HL-60 (cell line): ENCODE measurements at regions not wholly inside any gene's neighbourhood (a gene's known extent, or its start where the extent isn't known, plus 50 kb on each side); places are given as distances from the start of the nearest gene placed in this dataset.

ENCODE experiments used
- GABPA ChIP-seq: IDR thresholded peaks from 2 replicates; pipeline ENCODE4 v1.6.1; 2012; ENCODE audit warnings: low read depth
- POLR2AphosphoS5 ChIP-seq: IDR thresholded peaks from 2 replicates; pipeline ENCODE4 v1.6.1; 2012; ENCODE audit warnings: low read depth
- SPI1 ChIP-seq: IDR thresholded peaks from 2 replicates; pipeline ENCODE4 v1.6.1; 2012; ENCODE audit warnings: low read depth, mild to moderate bottlenecking, borderline replicate concordance
- TF ChIP-seq, protein P1 (sequence below): IDR thresholded peaks from one replicate; pipeline ENCODE4 v1.5.1; 2011; ENCODE audit warnings: low read length, control low read depth, inconsistent platforms; ENCODE audit not compliant: insufficient read depth
- TF ChIP-seq, protein P2 (sequence below): IDR thresholded peaks from 2 replicates; pipeline ENCODE4 v1.6.1; 2012; ENCODE audit warnings: low read depth; ENCODE audit not compliant: insufficient replicate concordance

DNA sequence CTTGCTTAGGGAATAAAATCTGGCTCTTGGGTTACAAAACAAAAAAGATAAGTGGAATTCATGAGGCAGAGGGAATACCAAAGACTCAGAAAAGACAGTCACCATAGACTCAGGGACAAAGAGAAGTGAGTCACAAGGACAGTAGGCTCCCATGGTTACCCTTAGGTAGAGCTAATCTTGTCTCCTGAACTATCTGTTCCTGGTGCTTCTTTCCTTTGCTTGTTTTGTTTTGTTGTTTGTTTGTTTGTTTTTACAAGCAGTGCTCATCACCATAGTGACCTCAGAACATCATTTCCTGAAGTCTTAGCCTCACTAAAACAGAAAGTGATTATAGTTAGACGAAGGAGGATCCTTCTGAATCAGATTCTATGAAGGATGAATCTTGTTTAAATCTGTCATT, 142.3 kb upstream of the SOX21 start:
- TF ChIP-seq, protein P1, sequence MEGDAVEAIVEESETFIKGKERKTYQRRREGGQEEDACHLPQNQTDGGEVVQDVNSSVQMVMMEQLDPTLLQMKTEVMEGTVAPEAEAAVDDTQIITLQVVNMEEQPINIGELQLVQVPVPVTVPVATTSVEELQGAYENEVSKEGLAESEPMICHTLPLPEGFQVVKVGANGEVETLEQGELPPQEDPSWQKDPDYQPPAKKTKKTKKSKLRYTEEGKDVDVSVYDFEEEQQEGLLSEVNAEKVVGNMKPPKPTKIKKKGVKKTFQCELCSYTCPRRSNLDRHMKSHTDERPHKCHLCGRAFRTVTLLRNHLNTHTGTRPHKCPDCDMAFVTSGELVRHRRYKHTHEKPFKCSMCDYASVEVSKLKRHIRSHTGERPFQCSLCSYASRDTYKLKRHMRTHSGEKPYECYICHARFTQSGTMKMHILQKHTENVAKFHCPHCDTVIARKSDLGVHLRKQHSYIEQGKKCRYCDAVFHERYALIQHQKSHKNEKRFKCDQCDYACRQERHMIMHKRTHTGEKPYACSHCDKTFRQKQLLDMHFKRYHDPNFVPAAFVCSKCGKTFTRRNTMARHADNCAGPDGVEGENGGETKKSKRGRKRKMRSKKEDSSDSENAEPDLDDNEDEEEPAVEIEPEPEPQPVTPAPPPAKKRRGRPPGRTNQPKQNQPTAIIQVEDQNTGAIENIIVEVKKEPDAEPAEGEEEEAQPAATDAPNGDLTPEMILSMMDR = no peak
- TF ChIP-seq, protein P2, sequence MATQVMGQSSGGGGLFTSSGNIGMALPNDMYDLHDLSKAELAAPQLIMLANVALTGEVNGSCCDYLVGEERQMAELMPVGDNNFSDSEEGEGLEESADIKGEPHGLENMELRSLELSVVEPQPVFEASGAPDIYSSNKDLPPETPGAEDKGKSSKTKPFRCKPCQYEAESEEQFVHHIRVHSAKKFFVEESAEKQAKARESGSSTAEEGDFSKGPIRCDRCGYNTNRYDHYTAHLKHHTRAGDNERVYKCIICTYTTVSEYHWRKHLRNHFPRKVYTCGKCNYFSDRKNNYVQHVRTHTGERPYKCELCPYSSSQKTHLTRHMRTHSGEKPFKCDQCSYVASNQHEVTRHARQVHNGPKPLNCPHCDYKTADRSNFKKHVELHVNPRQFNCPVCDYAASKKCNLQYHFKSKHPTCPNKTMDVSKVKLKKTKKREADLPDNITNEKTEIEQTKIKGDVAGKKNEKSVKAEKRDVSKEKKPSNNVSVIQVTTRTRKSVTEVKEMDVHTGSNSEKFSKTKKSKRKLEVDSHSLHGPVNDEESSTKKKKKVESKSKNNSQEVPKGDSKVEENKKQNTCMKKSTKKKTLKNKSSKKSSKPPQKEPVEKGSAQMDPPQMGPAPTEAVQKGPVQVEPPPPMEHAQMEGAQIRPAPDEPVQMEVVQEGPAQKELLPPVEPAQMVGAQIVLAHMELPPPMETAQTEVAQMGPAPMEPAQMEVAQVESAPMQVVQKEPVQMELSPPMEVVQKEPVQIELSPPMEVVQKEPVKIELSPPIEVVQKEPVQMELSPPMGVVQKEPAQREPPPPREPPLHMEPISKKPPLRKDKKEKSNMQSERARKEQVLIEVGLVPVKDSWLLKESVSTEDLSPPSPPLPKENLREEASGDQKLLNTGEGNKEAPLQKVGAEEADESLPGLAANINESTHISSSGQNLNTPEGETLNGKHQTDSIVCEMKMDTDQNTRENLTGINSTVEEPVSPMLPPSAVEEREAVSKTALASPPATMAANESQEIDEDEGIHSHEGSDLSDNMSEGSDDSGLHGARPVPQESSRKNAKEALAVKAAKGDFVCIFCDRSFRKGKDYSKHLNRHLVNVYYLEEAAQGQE = no peak
- TF ChIP-seq GABPA (no peak), POLR2AphosphoS5 (no peak), SPI1 (no peak)
